ENCODE measurements at regions not wholly inside any gene's neighbourhood (a gene's known extent, or its start where the extent isn't known, plus 50 kb on each side); places are given as distances from the start of the nearest gene placed in this dataset.
A peak's percentile ranks its signal among the peaks of the same experiment; 100 is the strongest.

DNA sequence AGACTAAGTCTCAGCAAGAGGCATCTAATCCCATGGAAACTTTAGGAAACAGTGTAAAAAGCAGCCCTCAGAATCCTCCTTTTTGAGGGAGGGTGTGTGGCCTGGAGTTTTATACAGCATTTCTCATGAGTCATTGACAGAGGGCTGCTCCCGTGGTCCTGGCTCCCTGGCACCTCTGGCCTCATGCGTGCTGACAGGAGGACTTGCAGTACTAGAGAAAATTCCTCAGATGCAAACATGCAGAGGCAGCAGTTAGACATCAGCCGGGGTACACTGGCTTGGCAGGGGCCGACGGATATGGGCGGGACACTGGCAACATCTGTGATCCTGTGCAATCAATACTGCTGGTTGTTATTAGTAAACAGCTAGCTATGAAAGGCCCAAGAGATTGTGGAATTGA lies 925.1 kb upstream of the CELF2 start:
- H3K4me3 ChIP-seq (ENCODE audit: low read length): no peak overlapping the region
- DNase-seq (ENCODE audit: low read depth, low spot score): no peak

DNA sequence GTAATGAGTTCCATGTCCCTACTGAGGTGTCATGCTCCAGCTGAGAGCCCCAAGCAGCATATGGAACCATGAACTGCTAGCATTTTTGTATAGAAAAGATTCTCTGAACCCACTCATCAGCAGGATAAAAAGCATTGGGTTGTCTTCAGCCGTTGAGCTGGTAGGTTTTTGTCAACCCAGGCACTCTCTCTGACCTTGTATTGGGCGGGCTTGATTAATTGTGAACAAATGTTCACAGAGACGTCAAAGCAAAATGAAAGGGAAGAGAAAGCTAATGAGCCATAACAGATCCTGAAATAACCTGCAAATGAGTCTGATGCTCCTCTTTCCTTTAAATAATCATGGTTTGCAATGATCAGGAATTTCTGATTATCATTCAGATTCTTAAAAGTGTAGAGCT lies 924.7 kb upstream of the CELF2 start:
- no peak overlapping the region for H3K4me3 ChIP-seq (ENCODE audit: low read length)
- no peak for DNase-seq (ENCODE audit: low read depth, low spot score)

GRCh38 chr10:10094691-10095090 lies 923.0 kb upstream of the CELF2 start:
- H3K4me3 ChIP-seq (ENCODE audit: low read length): no peak overlapping the region
- DNase-seq (ENCODE audit: low read depth, low spot score): no peak

DNA sequence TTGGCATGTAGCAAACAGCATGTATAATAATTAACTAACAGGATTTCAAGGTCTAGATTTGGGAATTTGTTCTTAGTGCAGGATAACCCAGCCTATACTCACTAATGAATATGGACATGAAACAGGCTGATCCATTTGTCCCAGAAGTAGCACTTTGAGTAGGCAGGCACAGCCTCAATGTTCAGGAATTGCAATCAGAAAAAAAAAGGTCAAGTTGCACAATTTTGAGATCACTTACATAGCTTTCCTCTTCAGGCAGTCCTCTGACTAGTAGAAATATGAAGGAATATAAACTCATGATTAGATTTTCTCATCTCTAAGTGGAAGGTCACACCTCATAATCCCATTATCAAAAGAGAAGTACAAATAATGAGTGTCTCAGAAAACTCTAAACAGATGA lies 921.4 kb upstream of the CELF2 start:
- DNase-seq (ENCODE audit: low read depth, low spot score): no peak
- H3K4me3 ChIP-seq (ENCODE audit: low read length): no peak overlapping the region

DNA sequence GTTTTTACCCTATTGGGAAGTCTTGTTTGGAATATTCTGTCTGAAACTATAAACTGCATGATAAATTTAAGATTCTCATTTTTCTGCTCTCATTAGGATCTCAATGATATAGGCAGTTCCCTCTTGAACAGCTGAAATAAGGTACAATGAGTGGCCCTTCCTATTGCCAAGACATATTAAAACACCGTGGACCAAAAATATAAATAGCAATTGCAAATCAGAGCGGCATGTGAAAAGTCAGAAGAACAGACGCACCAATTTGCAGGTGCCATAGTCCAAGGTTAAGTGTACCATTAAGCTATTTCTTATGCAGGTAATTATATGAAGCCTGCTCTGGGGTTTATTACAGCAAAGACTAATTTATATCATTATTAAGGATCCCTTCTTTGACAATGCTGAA lies 920.8 kb upstream of the CELF2 start:
- DNase-seq (ENCODE audit: low read depth, low spot score): no peak
- no peak overlapping the region for H3K4me3 ChIP-seq (ENCODE audit: low read length)

DNA sequence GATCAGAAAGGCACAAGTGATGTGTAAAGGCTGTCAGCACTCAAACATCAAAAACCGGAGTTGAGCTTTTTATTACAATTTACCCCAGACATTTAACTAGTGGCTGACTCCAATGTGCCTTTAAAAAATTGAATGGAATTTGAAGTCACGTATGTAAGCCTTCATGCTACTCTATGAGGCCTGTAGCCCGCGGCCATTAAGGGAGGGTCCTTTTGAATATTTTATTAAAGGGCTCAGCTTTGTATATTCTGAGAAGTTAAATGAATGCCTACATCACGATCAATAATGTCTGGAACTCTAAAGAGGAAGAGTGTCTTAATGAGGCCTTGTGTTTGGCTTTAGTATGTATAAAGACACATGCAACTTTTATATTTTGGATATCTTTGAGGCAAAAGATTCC lies 916.6 kb upstream of the CELF2 start:
- DNase-seq (ENCODE audit: low read depth, low spot score): no peak

DNA sequence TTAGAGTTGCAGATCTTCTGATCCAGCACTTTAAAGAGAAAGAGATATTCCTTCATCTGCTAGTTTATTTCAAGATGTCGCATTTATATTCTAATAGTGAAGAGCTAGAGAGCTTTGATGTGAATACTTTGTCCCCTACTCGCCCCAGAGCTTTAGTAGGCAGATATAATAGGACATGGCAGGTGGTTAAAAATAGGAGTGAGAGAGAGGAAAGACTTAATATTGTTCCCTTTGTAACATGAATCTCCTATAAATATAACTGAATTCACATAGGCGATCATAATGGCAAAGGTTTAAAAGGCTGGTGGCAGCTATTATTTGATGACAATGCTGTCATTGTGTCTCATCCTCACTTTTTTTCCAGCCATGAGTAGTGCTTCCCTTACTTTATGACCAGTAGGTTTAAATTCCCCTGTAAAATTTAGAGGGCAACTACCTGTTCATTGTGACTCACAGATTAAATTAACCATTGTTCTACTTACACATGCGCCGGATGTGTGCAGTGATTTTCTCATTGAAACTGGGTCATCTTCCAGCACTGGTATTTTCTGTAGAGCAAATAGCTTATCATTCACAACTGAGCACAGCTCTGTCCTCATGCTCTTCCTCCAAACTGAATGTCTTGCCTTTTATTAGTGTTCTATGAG lies 906.7 kb upstream of the CELF2 start:
- no peak overlapping the region for H3K4me3 ChIP-seq (ENCODE audit: low read length)
- DNase-seq (ENCODE audit: low read depth, low spot score): no peak

More for the DNA sequence above, 916.6 kb upstream of the CELF2 start:
- H3K4me3 ChIP-seq (ENCODE audit: low read length): no peak overlapping the region

DNA sequence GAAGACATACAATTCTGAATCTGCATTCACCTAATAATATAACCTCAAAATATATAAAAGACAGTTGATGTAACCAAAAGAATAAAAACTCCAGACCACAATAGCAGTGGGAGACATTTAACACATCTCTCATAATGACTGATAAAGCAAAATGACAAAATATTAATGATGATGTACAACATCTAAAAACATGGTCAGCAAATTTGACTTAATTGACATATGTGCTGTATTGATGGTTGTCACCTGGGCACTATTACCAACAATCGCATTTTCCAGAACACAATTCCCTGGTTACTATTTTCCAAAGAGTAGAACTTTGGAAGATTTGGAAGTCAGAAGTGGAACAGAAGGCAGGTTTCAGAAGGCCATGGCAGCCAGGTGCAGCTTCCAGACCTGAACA lies 899.5 kb upstream of the CELF2 start:
- no peak overlapping the region for H3K4me3 ChIP-seq (ENCODE audit: low read length)

GRCh38 chr10:10120671-10121070 lies 897.0 kb upstream of the CELF2 start:
- H3K4me3 ChIP-seq (ENCODE audit: low read length): no peak overlapping the region

More for the DNA sequence above, 899.5 kb upstream of the CELF2 start:
- DNase-seq (ENCODE audit: low read depth, low spot score): no peak

GRCh38 chr10:10125676-10126075 lies 892.0 kb upstream of the CELF2 start:
- DNase-seq (ENCODE audit: low read depth, low spot score): no peak
- no peak overlapping the region for H3K4me3 ChIP-seq (ENCODE audit: low read length)

More at GRCh38 chr10:10120671-10121070, 897.0 kb upstream of the CELF2 start:
- no peak for DNase-seq (ENCODE audit: low read depth, low spot score)

- DNase-seq (ENCODE audit: low read depth, low spot score): no peak
Observed at GRCh38 chr10:10126218-10126617, 891.5 kb upstream of the CELF2 start.

GRCh38 chr10:10128387-10128786 lies 889.3 kb upstream of the CELF2 start:
- no peak overlapping the region for H3K4me3 ChIP-seq (ENCODE audit: low read length)
- no peak for DNase-seq (ENCODE audit: low read depth, low spot score)

More at GRCh38 chr10:10126218-10126617, 891.5 kb upstream of the CELF2 start:
- no peak overlapping the region for H3K4me3 ChIP-seq (ENCODE audit: low read length)

DNA sequence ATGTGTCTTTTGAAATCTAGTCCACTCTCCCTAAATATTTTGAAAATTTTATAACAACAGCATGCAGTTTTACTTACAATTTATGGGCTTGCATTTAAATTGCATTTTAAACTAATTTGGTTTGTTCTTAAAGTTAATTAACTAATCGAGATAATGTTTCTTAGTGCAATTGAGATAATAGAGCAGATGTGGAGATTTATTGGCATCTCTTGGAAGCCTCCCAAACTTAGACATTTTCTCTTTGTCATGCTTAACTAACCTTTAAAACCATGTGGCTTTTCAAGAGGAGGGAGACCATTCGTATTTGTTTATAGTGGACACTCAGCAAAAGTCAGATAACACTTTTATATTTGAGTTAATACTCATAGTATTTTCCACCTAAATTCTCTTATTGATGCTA lies 887.0 kb upstream of the CELF2 start:
- no peak overlapping the region for H3K4me3 ChIP-seq (ENCODE audit: low read length)
- DNase-seq (ENCODE audit: low read depth, low spot score): no peak

DNA sequence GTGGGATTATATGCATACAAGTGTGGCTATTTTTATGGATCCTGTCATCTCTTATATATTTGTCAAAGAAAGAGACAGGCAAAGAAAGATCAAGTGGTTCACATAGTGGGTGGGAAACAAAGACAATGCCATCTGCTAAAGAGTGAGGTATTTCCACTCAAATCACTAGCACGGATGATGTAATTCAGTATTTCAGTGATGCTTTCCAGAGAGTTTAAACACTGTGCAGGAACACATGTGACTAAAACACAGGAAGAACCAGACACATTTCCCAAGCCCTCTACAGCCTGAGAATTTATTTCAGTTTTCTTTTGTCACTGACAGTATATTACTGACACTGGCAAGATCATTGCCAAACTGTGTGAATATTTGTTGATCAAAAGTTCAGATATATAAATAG lies 885.7 kb upstream of the CELF2 start:
- no peak overlapping the region for H3K4me3 ChIP-seq (ENCODE audit: low read length)
- no peak for DNase-seq (ENCODE audit: low read depth, low spot score)

- H3K4me3 ChIP-seq (ENCODE audit: low read length): no peak overlapping the region
- DNase-seq (ENCODE audit: low read depth, low spot score): no peak
Observed at GRCh38 chr10:10133281-10133680, 884.4 kb upstream of the CELF2 start.

- peak overlapping the region; percentile 13 for H3K4me3 ChIP-seq (ENCODE audit: low read length)
- DNase-seq (ENCODE audit: low read depth, low spot score): peak; percentile 1
Observed at GRCh38 chr10:10138685-10139084, 879.0 kb upstream of the CELF2 start.

DNA sequence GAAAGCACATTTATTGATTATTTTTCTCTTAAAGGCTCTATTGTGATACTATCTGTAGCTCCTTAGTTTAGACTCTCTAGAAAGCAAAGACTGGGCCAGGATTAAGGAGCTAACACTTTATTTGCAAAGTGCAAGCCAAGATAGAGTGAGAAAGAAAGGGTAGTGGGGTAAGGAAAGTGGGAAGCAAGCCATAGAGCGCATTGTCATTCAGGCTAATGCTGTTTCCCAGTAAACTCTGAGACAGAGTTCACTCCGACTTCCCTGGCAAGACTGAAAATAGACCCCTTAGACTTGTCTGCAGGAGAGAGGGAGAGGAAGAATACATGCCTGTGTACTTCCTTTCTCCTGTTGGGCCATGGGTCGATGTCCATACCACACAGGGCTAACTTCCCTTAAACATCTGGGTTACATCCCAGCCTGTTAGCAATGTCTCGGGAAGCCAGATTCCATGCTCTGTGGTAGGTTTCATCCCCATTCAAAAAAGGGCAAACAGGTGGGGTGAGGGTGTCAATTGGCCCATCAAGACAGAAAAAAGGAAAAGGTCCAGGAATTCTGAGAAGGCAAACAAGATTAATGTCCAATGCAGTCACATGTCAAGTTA lies 875.8 kb upstream of the CELF2 start:
- no peak for DNase-seq (ENCODE audit: low read depth, low spot score)
- no peak overlapping the region for H3K4me3 ChIP-seq (ENCODE audit: low read length)

DNA sequence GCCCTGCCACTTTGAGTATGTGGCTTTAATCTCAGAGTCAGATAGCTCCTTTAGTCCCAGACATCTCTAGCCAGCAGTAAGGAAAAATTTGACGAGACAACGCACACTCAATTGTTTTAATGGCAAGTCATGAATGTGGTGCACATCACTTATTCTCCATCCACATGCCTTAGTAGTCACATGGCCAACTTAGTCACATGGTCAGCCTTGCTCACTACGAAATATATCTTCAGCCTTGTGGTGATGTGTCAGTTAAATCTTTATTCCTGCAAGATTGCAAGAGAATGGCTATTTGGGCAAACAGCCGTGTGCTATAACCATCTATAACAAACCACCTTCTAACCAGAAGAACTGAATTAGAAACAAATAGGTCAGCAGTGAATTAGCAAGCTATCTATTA lies 871.1 kb upstream of the CELF2 start:
- DNase-seq (ENCODE audit: low read depth, low spot score): no peak
- no peak overlapping the region for H3K4me3 ChIP-seq (ENCODE audit: low read length)

GRCh38 chr10:10149899-10150298 lies 867.8 kb upstream of the CELF2 start:
- no peak overlapping the region for H3K4me3 ChIP-seq (ENCODE audit: low read length)
- no peak for DNase-seq (ENCODE audit: low read depth, low spot score)

DNA sequence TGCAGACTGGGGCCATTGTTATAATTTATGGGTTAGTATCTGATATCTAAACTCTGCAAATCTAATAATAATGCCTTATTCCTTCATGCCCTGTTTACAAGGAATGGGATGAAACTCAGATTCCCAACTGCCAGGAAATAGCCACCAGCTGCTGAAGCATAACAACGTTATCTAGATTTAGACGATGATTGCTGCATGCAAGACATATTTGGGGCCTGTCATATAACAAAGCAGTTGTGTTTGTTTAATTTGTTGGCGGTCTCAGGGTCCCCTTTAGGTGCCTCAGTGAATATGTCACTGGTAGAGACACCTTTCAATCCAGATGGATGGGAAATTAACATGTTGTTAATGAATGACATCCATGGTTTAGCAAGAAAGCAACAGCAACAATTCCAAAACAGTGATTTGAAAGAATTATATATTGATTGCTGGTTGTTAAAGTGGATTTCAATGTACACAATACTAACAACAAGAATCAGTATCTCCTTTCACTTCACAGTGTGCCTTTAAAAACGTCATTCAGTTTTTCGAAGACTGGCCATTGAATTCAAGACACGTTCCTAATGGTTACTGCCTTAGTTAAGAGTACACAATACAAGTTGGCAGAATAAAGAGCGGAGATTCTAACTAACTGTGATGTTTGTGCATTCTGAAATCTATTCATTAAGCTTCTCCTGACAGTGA lies 860.6 kb upstream of the CELF2 start:
- no peak for DNase-seq (ENCODE audit: low read depth, low spot score)
- no peak overlapping the region for H3K4me3 ChIP-seq (ENCODE audit: low read length)
